Transverse colon (tissue), 4 donors: ENCODE measurements at regions not wholly inside any gene's neighbourhood (a gene's known extent, or its start where the extent isn't known, plus 50 kb on each side); places are given as distances from the start of the nearest gene placed in this dataset.

ENCODE experiments used
- CTCF ChIP-seq, 5 experiments: fragments of 200-600 bp in 3 of 5; fragments of 450-650 bp in 2 of 5; sonication (generic) in 3 of 5; IDR thresholded peaks; 1 replicate in 2 of 5; 2 replicates in 3 of 5; pipeline ENCODE4 v1.5.1; 2016 to 2017; ENCODE audit warnings: antibody characterized with exemption in 5 of 5, inconsistent platforms in 3 of 5, mild to moderate bottlenecking in 2 of 5, moderate library complexity in 1 of 5
- POLR2AphosphoS5 ChIP-seq, 3 donors: sonication (generic); formaldehyde crosslinking; IDR thresholded peaks; one replicate each; pipeline ENCODE4 v1.6.1; 2016; ENCODE audit warnings: antibody characterized with exemption in 3 of 3

DNA sequence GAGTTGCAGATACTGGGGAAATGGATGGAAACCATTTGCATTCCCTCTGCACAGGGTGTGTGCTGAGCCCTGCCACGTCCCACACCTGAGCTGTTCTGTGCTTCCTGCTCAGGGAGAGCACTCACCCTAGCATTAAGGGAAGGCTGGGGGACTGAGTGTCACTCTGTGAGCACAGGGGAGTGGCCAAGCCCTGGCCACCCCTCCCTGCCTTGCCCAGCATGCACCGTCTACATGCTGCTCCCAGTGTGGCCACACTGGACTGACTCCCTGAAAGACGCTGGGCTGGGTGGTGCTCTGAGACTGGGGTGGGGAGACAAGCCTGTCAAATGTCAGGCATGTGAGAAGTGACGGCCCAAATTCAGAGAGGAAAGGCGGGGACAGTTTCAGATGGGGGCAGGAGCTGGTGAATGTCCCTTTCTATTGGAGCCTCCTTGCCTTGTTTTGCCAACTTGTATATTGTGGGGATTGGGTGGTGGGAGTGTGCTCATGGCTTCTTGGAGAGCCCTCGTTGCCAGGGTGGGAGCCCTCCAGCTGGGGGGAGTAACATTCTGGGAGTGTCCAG is 298.4 kb upstream of the HS6ST1 start:
- TF ChIP-seq POLR2AphosphoS5 (IDR thresholded peaks at IDR 0.05) (no peak), CTCF (IDR thresholded peaks at IDR 0.05) (no peak)
